ENCODE measurements at regions not wholly inside any gene's neighbourhood (a gene's known extent, or its start where the extent isn't known, plus 50 kb on each side); places are given as distances from the start of the nearest gene placed in this dataset.

DNA sequence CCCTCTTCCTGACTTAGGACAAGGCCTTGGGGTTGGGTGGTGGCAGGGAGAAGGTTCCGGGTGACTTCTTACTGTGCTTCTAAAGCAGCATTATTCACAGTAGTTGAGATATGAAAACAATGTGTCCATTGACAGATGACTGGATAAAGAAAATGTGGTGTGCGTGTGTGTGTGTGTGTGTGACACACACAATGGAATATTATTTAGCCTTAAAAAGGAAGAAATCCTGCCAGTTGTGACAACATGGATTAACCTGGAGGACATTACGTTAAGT, 128.1 kb upstream of the RASGRP1 start:
- DNase-seq = no peak

DNA sequence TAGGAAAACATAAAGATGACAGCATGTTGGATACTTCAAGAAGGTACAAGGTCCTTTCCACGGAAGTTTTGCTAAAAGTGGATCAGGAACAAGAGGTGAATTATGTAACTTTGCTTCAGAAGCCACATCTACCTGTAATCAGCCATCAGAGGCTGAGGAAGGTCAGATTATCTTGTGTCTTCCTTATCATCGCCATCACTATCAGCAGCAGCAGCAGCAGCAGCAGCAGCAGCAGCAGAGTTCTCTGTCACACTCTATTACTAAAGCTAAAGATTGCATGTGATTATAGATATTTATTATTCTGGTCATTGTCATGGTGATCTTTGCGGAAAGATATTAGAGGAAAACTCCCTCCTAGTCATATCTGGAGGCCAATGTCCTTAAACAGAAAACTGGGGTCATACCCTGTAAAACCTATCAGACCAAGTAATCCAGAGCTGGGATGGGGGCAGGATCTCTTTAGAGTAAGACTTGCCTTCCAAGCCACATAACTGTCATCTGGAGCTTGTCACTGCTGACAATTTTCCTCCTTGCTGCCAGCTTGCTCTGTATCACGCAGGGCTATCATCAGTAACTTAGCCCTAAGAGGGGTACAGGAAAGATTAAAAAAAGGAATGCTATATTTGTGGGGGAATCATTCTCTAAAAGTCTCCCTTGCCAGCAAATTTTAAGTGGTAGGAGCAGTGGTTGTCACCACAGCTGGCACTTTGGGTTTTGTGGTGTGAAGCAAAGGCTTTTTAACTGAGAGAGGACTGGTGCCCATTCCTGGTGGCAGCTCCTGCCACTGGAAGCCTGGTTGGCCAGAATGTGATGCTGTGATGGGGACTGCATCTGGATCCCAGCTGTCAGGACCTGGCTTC, 130.9 kb upstream of the RASGRP1 start:
- DNase-seq = no peak

DNA sequence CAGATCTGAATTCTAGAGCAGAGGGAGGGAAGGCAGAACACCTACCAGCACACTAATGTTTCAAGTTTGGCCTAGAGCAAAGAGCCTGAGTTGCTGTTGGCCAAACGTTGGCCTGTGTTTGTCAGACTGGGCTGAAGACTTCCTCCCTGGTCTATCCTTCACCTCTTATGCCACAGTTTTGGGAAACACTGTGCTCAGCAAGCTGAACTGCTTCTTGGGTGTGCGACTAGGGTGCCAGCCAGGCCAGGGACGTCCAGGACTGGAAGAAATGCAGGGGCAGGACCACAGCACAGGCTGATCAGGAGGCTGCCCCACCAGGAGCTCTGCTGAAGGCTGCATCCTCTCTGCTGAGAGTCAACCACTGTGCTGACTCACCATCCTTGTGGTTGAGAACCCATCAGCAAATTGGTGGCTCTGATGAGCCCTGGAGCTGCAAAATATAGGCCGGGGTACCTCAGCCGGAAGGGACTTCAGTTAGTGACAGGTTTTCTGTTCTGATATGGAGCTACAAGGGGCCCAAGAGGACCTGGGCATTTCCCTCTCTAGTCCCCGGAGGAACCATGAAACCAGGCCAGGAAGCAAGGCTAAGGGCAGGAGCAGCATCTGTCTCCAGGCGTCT, 131.6 kb upstream of the RASGRP1 start:
- DNase-seq = no peak

DNA sequence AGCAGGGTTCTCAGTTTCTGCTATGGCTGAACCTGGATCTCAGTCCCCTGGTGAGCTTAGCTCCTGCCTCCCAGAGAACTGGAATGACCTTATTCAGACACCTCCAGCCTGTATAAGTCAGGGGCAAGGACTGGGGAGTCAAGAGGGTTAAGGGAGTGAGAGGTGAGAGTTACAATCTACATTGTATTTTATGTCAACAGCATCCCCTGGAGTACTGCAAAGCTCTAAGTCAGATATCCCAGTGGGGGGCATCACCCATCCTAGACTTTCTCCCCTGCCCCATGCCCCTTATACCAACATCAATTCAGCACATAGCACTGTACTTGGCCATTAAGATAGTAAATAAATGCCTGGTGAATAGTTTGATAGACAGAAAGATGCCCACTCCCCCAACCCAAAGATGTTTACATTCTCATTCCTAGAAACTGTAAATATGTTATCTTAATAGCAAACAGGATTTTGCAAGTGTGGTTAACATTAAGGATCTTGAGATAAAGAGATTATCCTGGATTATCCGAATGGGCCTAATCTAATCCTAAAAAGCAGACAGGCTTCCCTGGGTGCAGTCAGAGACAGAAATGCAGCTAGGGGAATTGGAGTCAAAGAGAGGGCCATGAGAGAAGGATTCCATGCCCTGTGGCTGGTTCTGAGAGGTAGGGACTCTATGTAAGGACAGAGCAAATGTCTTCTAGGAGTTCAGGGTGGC, 132.3 kb upstream of the RASGRP1 start:
- DNase-seq = no peak

DNA sequence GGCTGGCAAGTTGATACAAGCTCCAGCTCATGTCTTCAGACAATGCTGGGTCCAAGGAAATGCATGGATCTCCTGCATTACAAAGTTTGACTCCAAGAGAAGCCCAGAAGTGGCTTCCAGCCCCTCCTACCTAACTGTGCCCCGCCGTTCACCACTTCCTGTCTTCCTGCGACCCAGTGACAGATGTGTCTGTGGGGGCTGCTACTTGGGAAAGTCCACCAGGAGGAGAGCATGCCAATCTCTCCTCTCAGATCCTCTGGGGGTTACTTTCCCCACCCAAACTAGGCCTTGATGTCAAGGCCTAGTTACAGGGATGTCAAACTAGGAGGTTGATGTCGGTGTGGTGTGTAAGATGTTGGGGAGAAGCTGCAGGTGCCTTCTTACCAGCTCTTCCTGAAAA, 133.6 kb upstream of the RASGRP1 start:
- no peak for DNase-seq

DNA sequence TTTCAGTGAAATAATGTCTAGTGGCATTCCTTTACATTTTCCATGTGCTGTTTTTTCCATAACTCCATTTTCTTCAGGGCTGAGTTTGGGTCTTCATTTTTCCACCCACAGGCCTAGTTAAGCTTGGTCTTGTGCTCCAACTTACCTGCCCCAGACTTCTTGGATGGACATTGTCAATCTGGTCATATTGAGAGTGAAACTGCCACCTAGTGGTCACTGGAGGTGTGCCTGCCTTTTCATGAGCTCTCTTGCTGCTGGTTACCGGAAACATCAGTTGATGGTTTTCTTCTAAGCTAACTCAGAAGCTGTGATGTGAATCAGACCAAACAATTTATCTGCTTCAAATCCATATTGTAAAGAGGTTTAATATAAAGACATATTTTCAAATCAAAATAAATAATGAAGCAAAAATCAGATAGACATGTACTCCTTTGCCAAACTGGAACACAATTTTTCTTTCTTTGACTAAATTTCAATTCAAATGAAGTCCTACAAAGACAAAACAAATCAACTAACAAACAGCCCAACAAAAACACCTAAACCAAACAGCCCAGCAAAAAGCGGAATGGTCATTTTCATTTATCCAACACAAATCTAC, 135.1 kb upstream of the RASGRP1 start:
- DNase-seq = peak in 26 of 56 donors; percentile 1 to 71 (median 14)

DNA sequence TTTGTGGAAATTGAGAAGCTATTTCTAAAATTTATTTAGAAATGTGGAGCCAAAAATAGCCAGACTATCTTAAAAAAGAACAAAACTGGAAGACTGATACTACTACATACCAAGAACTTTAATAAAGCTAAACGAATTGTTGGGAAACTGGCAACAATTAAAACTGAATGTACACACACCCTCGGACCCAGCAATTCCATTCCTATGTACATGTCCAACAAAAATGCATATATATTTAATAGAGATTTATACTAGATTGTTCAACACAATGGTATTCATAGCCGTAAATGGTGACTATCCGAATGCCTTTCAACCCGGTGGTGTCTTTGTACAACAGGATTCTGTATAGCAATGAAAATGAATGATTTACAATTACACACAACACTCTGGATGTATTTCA, 136.5 kb upstream of the RASGRP1 start:
- no peak for DNase-seq

DNA sequence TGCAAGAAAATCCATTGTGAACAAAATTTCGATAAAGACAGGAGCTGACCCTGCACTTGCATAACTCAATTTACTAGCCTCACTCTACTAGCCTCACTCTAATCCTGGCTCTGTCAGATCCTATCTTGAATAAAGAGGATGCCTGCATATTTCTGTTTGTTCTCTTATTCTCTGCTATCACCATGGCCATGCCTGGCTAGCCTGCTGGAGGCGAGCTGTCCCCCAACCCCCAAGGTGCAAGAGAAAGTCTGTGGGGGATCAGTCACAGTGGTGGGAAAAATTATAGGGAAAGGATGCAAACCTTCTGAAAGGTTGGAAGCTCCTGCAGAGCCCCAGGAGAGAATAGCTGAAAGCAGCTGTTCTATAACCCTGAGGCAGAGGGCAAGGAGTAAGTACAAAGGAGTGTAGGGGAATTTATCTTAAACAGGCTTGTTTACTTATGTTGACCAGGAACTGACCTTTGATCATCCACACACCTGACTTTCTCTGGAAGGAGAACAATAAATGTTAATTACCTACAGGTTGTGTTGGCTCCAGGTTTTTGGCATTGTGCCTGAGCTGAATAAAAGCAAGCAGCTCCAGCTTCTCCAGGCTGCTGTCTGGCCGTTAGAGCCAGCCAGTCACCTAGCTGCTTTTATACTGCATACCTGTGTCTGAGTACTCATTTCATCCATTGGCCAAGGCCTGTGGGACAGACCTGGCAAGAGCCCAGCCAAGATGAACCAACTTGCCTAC, 137.7 kb upstream of the RASGRP1 start:
- no peak for DNase-seq

DNA sequence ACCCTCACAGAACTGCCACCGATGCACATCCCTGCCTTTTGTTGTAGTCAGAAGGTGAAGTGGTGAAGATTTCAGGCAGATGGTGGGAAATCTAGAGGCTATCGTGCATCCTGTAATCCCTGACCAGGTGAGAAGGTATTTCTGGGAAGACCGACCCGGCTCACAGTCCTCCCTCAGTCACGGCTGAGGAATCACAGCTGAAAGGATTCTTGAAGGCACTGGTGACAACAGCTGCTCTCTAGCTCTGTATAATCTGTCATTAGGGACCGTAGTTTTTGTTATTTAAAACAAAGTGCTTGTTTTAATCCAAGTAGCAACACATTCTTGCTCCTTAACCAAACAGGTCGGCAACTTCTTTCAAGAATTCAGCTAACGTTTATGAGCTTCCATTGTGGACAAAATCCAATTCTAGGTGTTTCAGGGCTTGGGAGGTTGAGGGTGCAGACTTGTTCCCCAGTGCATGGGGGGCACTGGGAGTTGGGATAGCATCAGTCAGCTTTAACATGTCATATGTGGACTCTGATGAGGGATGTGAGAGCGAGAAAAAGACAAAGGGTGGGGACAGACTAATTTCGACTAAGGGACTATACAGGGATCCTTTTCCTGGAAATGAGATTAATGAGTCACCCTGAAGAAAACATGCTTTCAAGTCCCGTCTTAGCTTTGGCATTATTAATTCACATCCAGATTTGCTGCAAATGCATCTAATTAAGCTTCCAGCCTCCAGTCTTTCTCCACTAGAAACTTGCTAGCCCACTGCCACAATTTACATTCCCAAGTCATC, 141.0 kb upstream of the RASGRP1 start:
- no peak for DNase-seq

DNA sequence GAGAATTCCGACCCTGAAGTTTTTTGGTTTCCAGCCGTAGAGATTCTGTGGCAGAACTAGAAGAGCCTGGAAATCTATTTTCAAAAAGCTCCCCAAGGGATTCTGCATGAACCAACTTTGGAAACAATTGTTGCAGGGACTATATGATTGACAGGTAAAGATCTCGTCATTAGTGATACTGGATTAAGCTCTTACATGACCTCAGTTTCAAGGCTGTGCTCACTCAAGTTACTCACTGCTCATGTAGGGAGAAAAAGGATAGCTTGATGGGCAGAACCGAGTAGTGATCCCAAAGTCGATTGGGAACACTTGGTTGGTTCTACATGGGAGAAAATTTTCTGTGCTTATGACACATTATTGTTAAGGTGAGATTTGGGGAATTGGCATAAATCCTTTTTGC, 142.3 kb upstream of the RASGRP1 start:
- DNase-seq = no peak

DNA sequence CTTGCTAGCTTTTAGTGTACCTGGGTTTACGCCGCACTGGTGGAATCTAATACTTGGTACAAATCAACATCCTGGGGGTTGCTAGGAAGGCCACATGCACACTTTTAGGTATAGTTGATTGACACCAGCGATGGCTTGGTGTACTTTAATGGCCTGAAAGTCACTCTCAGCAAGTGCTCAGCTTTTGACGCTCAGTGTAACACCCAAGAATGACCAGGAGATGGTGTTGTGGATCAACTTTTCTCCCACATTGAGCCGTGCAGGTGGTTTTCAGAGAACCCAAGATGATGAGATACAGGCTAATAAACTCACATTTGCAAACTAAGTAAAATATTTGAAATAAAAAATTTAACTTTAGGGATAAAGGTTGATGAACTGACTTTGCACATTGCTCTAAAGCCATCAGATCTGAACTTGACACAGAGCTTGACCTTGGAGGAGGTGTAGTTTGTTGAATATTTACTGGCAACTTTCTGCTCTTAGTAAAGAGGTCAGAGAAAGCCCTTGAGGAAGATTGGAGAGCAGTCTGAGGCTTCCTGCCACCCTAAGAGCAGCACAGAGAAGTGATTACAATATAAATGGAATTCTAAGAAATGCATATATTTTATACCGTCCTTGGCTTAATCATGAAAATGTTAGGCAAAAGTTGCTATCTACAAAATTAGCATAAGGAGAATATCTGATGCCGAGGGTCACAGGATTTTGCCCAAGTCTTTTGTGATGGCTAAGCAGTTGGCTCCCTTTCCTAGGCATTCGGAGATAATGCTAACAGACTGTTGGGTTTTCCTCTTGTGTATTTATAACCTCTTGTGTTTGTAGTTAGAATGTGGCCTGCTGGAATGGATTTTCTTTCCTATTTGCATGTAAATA, 143.4 kb upstream of the RASGRP1 start:
- peak in 15 of 56 donors; percentile 1 to 57 (median 6) for DNase-seq

DNA sequence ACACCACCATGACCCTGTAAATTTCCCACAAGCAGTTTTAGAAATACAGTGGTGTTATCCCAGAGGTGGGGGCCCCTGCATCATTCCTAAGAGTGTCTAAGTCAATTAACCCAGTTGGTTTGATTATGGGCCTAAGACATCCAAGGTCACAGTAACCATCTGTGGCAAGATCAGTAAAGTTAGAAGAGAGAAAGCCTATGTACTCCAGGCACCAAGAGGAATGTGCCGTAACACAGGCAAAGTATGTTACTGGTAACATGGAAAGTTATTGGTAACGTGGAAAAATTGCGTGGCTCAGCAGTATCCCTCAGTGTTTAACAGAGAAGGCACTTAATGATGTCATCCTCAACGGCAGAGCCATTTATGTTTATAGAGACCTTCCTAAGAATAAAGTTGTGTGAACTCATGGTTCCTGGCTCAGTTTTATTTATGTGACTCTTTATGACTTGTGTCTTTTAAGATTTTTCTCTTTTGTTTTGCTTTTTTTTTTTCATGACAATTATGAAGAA, 144.1 kb upstream of the RASGRP1 start:
- no peak for DNase-seq

DNA sequence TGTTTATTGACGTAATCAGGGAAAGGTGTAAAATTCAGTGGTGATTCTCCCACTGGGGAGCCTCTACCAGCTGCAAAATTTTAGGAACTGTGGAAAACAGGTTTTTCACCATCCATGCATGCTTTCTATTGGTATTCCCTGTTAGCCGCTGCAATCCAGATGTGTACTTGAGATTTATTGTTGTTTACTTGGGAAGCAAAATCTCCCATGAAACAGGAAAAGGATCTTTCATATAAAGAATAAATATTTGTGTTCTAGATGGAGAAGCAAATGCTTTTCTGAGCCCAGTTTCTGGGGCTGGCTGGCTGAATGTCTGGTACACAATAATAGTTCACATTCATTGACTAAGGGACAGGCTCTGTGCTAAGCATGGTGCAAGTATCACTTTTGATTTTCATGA, 144.6 kb upstream of the RASGRP1 start:
- no peak for DNase-seq

DNA sequence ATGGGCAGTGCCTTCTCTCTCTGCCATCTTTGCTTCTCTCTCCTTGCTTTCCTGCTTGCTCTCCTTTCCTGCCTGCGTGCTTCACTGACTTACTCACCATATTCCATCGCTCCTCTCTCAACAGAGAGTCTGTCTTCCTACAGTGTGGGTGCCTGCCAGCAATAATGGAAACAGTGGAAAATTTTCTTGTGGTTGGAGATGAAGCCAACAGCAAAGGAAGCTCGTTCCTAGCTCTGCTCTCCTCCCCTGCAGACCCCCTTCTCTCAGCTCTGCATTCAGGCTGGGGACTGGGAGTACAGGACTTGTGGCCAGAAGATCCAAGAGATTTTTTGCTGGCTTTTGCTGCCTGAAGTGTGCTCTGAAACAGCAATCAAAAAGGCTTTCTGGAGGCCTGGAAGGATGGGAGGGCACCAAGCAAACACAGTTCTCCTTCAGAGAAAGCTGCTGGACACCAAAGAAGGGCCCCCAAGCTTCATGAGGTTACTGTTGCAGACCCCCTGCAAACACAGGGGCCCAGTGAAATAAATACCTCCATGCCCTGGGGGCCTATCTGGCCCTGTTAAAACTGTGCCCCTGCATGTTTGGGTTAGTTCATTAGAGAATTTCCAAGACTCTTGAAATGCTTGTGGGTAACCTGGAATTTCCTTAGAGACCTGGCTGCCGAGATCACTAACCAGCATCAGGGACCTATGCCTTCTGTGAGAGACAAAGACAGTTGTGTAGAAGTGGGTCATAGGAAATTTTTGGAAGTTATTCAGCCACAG, 149.9 kb upstream of the RASGRP1 start:
- DNase-seq = no peak

DNA sequence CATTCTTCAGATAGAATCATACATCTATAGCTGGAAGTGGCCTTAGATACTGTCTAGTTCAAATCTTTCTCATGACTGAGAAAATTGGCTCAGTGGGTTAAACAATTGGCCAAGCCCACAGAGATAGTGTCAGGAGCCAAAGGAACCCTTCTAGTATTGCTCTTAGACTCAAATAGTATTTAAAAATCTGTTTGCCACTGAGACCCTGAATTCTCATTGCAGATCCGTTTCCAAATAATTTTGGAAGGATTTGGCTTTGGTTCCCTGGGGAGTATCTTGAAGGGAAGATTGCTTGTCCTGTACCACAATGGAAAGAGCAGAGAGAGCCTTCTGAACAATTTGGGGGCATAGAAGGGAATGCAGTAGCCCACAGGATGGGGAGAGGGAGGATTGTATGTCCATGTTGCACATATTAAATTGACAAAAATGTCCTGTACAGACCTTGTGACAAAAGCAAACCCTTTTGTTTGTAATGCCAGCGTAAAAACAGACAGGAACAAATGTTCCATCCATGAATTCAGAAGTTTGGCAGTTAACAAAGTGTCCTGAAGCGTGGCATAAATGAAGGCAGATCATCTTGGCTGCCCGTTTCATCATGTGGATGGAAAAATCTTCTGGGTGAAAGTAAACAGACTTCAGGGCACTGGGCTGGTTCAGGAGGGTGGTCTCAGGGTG, 156.4 kb upstream of the RASGRP1 start:
- DNase-seq = no peak

DNA sequence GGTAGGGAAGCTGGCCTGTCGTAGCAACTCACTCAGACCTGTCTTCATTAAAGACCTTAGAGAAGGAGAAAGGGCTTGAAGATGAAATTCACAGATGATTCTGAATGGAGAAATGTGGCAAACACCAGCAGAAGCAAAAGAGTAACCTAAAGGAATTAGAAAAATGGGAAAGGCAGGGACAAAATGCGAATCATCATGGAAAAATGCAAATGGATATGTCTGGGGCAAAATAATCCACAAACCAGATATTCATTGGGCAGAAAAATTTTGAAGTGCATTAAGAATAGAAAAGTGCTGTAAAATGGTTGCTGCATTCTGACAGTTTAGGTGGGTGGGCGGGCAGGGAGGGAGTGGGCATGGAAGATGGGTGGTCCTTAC, 156.9 kb upstream of the RASGRP1 start:
- no peak for DNase-seq

DNA sequence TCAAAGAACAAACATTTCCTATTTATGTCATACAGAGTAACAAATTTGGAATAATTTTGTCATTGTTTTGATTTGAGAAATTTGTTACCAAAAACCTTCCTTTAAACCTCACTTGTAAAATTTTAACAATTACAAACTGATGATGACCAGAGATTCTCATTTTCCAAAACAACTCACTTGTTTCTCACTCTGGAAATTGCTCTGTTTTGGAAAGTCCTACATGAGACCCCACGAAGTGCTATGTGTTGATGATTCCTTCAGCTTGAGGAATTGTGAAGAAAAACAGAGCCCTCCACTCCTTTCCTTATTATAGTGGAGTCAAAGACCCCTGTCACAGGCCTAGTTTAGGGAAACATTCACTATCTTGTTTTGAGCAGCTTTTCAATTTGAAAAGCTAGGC, 157.6 kb upstream of the RASGRP1 start:
- DNase-seq = no peak

DNA sequence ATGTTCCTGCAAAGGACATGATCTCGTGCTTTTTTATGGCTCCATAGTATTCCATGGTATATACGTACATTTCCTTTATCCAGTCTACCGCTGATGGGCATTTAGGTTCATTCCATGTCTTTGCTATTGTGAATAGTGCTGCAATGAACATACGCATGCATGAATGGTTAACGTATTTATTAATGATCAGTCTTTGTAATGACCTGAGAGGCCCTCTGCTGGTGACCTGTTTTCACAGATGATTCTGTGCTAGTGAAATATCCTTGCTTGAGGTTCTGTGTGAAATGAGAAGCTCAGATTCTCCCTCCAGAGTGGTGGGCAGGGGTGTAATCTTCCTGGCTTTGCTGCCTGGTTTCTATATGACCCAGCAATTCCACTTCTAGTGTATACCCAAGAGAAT, 160.2 kb upstream of the RASGRP1 start:
- DNase-seq = no peak

Data from amygdala (tissue), 56 donors.